GM10266 (cell line): ENCODE measurements at regions not wholly inside any gene's neighbourhood (a gene's known extent, or its start where the extent isn't known, plus 50 kb on each side); places are given as distances from the start of the nearest gene placed in this dataset.

ENCODE experiments used
- DNase-seq: peaks from one replicate; pipeline ENCODE4 v3.0.0; 2012; ENCODE audit errors: extremely low spot score
- TF ChIP-seq, protein P1 (sequence below): IDR thresholded peaks from 2 replicates; pipeline ENCODE4 v1.5.1; 2012; ENCODE audit warnings: mild to moderate bottlenecking, low read depth; ENCODE audit not compliant: control insufficient read depth, insufficient read depth; ENCODE audit errors: missing control alignments

DNA sequence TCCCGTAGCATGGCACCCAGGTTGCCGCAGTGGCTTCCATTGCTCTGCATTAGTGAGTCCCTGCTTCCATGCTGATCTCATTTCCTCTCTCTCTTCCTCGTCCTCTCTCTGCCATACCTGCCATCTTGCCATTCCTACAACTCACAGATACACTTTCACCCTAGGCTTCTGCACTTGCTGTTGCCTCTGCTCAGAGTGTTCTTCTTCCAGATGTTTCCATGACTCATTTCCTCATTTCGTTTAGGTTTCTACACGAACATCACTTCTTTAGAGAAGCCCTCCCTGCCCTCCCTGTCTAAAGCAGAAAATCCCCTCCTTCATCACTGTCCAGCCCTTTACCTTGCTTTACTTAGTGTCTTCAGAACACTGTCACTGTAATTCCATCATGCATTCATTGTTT lies 115.2 kb upstream of the WWC1 start:
- no peak for DNase-seq
- TF ChIP-seq, protein P1, sequence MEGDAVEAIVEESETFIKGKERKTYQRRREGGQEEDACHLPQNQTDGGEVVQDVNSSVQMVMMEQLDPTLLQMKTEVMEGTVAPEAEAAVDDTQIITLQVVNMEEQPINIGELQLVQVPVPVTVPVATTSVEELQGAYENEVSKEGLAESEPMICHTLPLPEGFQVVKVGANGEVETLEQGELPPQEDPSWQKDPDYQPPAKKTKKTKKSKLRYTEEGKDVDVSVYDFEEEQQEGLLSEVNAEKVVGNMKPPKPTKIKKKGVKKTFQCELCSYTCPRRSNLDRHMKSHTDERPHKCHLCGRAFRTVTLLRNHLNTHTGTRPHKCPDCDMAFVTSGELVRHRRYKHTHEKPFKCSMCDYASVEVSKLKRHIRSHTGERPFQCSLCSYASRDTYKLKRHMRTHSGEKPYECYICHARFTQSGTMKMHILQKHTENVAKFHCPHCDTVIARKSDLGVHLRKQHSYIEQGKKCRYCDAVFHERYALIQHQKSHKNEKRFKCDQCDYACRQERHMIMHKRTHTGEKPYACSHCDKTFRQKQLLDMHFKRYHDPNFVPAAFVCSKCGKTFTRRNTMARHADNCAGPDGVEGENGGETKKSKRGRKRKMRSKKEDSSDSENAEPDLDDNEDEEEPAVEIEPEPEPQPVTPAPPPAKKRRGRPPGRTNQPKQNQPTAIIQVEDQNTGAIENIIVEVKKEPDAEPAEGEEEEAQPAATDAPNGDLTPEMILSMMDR, result no peak

DNA sequence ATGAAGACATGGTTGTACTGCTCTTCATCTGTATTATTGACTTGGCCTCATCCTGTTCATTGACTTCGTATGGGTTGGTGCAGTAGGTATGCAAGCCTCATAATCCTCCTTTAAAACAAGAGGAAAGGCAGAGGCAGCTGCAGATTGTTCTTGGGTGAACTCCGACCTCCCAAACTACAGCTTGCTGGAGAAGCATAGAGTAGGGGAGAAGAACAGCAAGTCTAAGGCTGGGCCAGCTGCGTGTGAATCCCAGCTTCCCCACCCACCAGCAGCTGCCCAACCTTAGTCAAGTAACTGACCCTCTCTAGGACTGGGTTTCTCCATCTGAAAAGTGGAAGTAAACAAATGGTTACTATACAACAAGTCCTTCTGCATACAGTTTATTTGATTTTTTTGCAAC lies 114.5 kb upstream of the WWC1 start:
- TF ChIP-seq, protein P1, result no peak
- DNase-seq, result no peak

DNA sequence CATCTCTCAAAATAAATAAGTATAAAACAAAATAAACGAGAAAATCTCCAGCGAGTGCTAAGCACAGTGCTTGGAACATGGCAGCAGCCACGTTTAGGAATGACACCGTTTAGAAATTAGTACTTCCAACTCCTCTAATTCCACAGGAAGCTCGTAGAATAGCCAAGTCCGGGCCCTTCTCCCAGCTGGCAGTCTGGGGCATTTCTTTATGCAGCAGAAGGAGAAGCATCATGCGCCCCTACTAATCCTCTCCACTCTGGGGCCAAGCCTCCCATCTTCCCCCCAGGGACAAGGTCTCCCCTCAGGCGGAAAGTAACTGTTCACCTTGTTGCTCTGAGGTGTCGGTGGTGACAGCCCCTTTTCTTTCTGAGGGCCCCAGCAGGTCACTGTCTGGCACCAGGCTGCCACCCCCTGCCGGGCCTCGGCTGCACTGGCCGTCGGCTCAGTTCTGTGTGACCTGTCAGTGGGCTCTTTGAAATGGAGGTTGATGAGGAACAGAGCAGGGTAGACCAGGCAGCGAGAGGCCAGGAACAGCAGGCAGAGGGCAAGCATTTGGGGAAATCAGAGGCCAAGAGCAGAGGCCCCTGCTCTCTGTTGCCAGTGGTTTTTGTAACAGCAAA lies 113.5 kb upstream of the WWC1 start:
- TF ChIP-seq, protein P1, result no peak
- no peak for DNase-seq

DNA sequence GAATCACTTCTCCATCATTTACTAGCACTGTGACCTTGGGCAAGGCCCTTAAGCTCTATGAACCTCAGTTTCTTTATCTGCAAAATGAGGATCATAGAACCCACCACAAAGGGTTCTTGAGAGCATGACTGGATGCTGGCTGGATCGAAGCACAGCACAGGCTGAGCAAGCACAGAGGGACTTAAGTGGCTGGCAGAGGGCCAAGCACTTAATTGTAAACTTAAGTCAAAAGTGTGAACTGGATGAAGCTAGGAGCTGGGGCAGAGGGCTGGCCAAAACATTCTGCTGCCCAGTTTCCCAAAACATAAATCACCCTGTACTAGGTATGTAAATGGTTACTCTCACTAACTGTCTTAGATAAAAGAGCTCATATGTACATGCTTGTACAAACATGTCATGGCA lies 112.3 kb upstream of the WWC1 start:
- TF ChIP-seq, protein P1, result no peak
- DNase-seq, result no peak

DNA sequence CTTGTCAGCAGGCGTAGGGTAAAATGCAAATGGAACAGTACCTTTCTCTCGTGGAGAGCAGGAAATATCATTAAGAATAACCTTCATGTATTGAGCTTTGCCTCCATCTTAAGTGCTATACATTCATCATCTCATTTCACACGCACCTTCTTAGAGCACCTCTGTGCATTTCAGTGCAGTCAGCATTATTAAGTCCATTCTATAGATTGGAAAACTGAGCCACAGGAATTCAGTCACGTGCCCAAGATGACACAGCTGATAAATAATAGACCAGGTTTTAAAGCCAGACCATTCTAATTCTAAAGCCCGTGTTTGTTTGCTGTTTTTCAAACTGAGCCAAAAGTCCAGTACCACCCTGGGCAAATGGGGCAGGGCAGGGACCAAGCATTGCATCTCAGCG lies 109.2 kb upstream of the WWC1 start:
- no peak for DNase-seq
- TF ChIP-seq, protein P1, result no peak

DNA sequence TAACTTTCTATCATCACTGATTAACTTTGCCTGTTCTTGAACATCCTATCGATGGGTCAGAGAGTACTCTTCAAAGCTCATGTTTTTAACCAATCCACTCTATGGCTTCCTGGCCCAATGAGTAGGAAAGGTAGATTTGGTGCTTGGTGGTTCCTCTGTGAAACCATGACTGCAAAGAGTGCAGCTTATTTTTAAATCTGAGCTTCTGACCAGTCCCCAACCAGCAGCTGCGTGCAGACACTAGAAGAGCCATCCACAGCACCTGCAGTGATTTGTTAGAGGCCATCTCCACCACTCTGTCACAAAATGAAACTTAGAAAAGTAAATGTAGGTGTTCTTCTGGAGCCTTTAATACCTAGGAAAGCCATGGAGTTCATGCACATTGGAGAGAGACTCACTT lies 107.3 kb upstream of the WWC1 start:
- no peak for DNase-seq
- TF ChIP-seq, protein P1, result no peak

DNA sequence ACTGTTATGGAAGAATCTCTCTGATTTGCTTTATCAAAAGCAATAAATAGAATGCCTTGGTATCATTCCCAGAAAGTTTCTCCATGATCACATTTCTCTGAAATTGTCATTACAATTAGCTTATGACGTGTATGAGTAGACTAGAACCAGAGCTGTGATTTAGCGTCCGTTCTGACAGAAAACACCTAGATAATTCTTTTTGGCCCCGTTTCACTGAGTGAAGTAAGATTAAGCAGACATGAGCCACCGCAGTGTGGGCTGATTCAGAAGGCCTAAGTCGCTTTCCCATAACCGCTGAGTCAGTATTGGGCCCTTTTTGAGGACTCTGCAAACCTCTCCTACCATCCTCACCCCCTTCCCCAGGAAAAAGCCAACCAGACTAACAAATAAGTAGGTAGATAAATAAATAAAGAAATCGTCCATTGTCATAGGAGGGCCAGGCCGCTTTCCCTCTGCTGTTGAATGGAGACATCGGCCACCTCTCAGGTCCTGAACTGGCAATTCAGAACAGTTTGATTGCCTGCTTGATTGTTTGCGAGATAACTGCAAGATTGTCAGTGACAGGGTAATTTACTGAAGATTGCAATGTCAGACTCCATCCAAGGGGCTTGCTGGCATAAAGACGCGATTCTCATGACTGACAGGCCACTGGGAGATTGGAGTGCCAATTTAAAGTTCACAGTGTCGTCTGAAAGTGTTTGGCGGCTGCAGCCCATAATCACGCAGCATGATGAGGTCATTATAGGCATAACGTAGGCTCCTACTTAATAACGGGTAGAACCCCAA lies 105.0 kb upstream of the WWC1 start:
- DNase-seq, result no peak
- TF ChIP-seq, protein P1, result no peak
